ENCODE measurements at regions not wholly inside any gene's neighbourhood (a gene's known extent, or its start where the extent isn't known, plus 50 kb on each side); places are given as distances from the start of the nearest gene placed in this dataset.

DNA sequence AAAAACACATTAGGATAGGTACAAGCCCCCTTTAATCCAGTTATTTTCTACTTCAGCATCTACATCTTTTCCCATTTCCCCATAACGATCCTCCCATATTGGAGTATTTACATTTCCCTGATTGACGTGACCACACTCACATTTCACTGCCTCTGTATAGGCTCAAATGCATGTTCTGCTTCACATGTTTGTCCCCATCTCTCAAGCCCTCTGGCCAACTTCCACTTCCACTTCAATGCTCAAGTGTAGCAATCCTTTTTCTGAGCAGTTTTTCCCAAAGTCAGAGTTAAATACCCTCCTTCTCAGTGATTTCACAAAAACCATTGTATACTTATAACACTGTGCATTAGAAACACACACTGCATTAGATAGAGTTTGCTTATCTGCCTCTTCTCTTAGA is 61.8 kb upstream of the TTLL7 start:
- H3K4me3 ChIP-seq (ENCODE audit: low read depth, low read length) = no peak overlapping the region
- TF ChIP-seq, protein P1, sequence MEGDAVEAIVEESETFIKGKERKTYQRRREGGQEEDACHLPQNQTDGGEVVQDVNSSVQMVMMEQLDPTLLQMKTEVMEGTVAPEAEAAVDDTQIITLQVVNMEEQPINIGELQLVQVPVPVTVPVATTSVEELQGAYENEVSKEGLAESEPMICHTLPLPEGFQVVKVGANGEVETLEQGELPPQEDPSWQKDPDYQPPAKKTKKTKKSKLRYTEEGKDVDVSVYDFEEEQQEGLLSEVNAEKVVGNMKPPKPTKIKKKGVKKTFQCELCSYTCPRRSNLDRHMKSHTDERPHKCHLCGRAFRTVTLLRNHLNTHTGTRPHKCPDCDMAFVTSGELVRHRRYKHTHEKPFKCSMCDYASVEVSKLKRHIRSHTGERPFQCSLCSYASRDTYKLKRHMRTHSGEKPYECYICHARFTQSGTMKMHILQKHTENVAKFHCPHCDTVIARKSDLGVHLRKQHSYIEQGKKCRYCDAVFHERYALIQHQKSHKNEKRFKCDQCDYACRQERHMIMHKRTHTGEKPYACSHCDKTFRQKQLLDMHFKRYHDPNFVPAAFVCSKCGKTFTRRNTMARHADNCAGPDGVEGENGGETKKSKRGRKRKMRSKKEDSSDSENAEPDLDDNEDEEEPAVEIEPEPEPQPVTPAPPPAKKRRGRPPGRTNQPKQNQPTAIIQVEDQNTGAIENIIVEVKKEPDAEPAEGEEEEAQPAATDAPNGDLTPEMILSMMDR (IDR thresholded peaks at IDR 0.05; ENCODE audit: control insufficient read depth, extremely low read depth, insufficient read depth) = no peak
- DNase-seq (ENCODE audit: low read depth) = no peak

DNA sequence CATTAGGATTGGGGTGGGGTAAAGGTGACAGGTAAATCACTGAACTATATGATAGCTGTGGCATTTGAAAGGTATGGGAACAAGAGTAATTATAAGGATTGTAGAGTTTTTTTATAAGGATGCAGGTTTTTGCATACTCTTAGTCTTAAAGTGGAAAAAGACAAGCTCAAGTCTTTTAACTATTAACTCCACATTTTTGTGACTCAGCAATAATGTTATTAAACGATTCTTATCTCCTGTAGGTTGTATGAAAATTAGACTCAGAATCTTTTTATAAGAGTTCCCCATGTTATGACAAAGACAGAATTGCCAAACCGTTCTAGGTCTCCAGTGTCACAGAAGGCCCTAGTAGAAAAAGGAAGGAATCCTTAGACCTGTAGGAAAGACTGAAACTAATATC is 49.9 kb upstream of the TTLL7 start:
- TF ChIP-seq, protein P1 (IDR thresholded peaks at IDR 0.05; ENCODE audit: control insufficient read depth, extremely low read depth, insufficient read depth) = no peak
- no peak for DNase-seq (ENCODE audit: low read depth)
- no peak overlapping the region for H3K4me3 ChIP-seq (ENCODE audit: low read depth, low read length)

Data from LNCaP clone FGC (cell line).